ENCODE measurements at regions not wholly inside any gene's neighbourhood (a gene's known extent, or its start where the extent isn't known, plus 50 kb on each side); places are given as distances from the start of the nearest gene placed in this dataset.
"Not testable (repeated sequence)": the region's sequence is repeated elsewhere in the genome, so short reads cannot be mapped to it uniquely, and the experiment has no call there.

- DNase-seq (ENCODE audit: low spot score), result no peak
Observed at GRCh38 chr9:31958572-31958971, 425.9 kb upstream of the ACO1 start.

GRCh38 chr9:31969552-31969951 is 414.9 kb upstream of the ACO1 start:
- no peak for DNase-seq (ENCODE audit: low spot score)

- DNase-seq (ENCODE audit: low spot score), result no peak
Observed at GRCh38 chr9:31983895-31984294, 400.5 kb upstream of the ACO1 start.

GRCh38 chr9:31996331-31996730 is 388.1 kb upstream of the ACO1 start:
- no peak for DNase-seq (ENCODE audit: low spot score)

- DNase-seq (ENCODE audit: low spot score), result no peak
Observed at GRCh38 chr9:32004431-32005076, 379.9 kb upstream of the ACO1 start.

GRCh38 chr9:32010322-32010721 is 374.1 kb upstream of the ACO1 start:
- no peak for DNase-seq (ENCODE audit: low spot score)

GRCh38 chr9:32011049-32011448 is 373.4 kb upstream of the ACO1 start:
- no peak for DNase-seq (ENCODE audit: low spot score)

GRCh38 chr9:32015795-32016194 is 368.6 kb upstream of the ACO1 start:
- DNase-seq (ENCODE audit: low spot score), result no peak

GRCh38 chr9:32045513-32045912 is 338.9 kb upstream of the ACO1 start:
- DNase-seq (ENCODE audit: low spot score), result no peak

- DNase-seq (ENCODE audit: low spot score), result no peak
Observed at GRCh38 chr9:32067261-32067660, 317.2 kb upstream of the ACO1 start.

GRCh38 chr9:32069169-32069813 is 315.2 kb upstream of the ACO1 start:
- no peak for DNase-seq (ENCODE audit: low spot score)

GRCh38 chr9:32069969-32070368 is 314.5 kb upstream of the ACO1 start:
- DNase-seq (ENCODE audit: low spot score), result no peak

- no peak for DNase-seq (ENCODE audit: low spot score)
Observed at GRCh38 chr9:32072570-32072969, 311.9 kb upstream of the ACO1 start.

GRCh38 chr9:32092031-32092430 is 292.4 kb upstream of the ACO1 start:
- DNase-seq (ENCODE audit: low spot score), result no peak

- DNase-seq (ENCODE audit: low spot score), result no peak
Observed at GRCh38 chr9:32117291-32117690, 267.2 kb upstream of the ACO1 start.

- no peak for DNase-seq (ENCODE audit: low spot score)
Observed at GRCh38 chr9:32128546-32128945, 255.9 kb upstream of the ACO1 start.

- not testable (repeated sequence) for DNase-seq (ENCODE audit: low spot score)
Observed at GRCh38 chr9:32130709-32131108, 253.7 kb upstream of the ACO1 start.

- DNase-seq (ENCODE audit: low spot score), result no peak
Observed at GRCh38 chr9:32136700-32137339, 247.6 kb upstream of the ACO1 start.

GRCh38 chr9:32142074-32142473 is 242.4 kb upstream of the ACO1 start:
- no peak for DNase-seq (ENCODE audit: low spot score)

- DNase-seq (ENCODE audit: low spot score), result not testable (repeated sequence)
Observed at GRCh38 chr9:32148553-32148952, 235.9 kb upstream of the ACO1 start.

GRCh38 chr9:32161209-32161608 is 223.2 kb upstream of the ACO1 start:
- no peak for DNase-seq (ENCODE audit: low spot score)

- DNase-seq (ENCODE audit: low spot score), result no peak
Observed at GRCh38 chr9:32161720-32162119, 222.7 kb upstream of the ACO1 start.

- DNase-seq (ENCODE audit: low spot score), result not testable (repeated sequence)
Observed at GRCh38 chr9:32166316-32166715, 218.1 kb upstream of the ACO1 start.

- no peak for DNase-seq (ENCODE audit: low spot score)
Observed at GRCh38 chr9:32171339-32171738, 213.1 kb upstream of the ACO1 start.
